ENCODE measurements at regions not wholly inside any gene's neighbourhood (a gene's known extent, or its start where the extent isn't known, plus 50 kb on each side); places are given as distances from the start of the nearest gene placed in this dataset.

- TF ChIP-seq POLR2AphosphoS5 (IDR thresholded peaks at IDR 0.05) (no peak), CTCF (IDR thresholded peaks at IDR 0.05) (no peak), POLR2A (IDR thresholded peaks at IDR 0.05) (no peak)
Measured at GRCh38 chr16:80442779-80443178, 98.0 kb upstream of the DYNLRB2 start.
